ENCODE measurements at regions not wholly inside any gene's neighbourhood (a gene's known extent, or its start where the extent isn't known, plus 50 kb on each side); places are given as distances from the start of the nearest gene placed in this dataset.
"Not testable (repeated sequence)": the region's sequence is repeated elsewhere in the genome, so short reads cannot be mapped to it uniquely, and the experiment has no call there.

GRCh38 chr17:20387549-20387948 lies 79.8 kb downstream of the LGALS9B start:
- not testable (repeated sequence) for DNase-seq (ENCODE audit: low read depth in 2 of 2)

GRCh38 chr17:20381358-20382300 lies 85.7 kb downstream of the LGALS9B start:
- DNase-seq (ENCODE audit: low read depth in 2 of 2), result not testable (repeated sequence)

GRCh38 chr17:20380625-20381024 lies 86.7 kb downstream of the LGALS9B start:
- peak in 1 of 2 experiments; percentile 16 for DNase-seq (ENCODE audit: low read depth in 2 of 2)

GRCh38 chr17:20379251-20379650 lies 88.1 kb downstream of the LGALS9B start:
- not testable (repeated sequence) for DNase-seq (ENCODE audit: low read depth in 2 of 2)

DNA sequence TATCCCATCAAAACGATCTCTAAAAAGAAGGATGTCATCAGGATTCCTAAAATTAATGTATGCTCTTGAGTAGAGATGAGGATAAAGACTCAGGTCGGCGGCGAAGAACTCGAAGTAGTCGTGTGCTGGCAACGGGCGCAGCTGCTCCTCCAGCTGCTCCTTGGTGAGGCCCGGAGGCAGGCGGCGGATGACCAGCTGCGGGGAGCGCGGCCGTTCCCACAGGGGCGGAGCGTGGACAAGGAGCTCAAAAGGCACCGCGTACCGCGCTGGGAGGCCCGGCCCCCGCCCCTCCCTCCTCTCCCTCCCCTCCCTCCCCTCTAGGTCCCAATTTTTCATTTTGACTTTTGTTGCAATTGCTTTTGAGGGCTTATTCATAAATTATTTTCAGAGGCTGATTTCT lies 90.7 kb downstream of the LGALS9B start:
- DNase-seq (ENCODE audit: low read depth in 2 of 2), result not testable (repeated sequence)

GRCh38 chr17:20375745-20376144 lies 91.6 kb downstream of the LGALS9B start:
- DNase-seq (ENCODE audit: low read depth in 2 of 2), result not testable (repeated sequence)
